ENCODE measurements at regions not wholly inside any gene's neighbourhood (a gene's known extent, or its start where the extent isn't known, plus 50 kb on each side); places are given as distances from the start of the nearest gene placed in this dataset.
"Not testable (repeated sequence)": the region's sequence is repeated elsewhere in the genome, so short reads cannot be mapped to it uniquely, and the experiment has no call there.

- DNase-seq = no peak
Measured at GRCh38 chr7:152541892-152542291, 106.1 kb upstream of the KMT2C start.

GRCh38 chr7:152539190-152539495 lies 103.3 kb upstream of the KMT2C start:
- DNase-seq = not testable (repeated sequence)

DNA sequence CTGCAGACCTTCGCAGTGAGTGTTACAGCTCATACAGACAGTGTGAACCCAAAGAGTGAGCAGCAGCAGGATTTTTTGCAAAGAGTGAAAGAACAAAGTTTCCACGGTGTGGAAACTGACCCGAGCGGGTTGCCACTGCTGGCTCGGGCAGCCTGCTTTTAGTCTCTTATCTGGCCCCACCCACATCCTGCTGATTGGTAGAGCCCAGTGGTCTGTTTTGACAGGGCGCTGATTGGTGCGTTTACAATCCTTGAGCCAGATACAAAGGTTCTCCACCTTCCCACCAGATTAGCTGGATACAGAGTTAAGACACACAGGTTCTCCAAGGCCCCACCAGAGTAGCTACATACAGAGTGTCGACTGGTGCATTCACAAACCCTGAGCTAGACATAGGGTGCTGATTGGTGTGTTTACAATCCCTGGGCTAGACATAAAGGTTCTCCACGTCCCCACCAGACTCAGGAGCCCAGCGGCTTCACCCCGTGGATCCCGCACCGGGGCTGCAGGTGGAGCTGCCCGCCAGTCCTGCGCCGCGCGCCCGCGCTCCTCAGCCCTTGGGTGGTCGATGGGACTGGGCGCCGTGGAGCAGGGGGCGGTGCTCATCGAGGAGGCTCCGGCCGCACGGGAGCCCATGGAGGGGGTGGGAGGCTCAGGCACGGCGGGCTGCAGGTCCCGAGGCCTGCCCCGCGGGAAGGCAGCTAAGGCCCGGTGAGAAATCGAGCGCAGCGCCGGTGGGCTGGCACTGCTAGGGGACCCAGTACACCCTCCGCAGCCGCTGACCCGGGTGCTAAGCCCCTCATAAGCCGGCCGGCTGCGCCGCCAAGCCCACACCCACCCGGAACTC lies 102.8 kb upstream of the KMT2C start:
- DNase-seq = not testable (repeated sequence)

GRCh38 chr7:152537639-152538038 lies 101.8 kb upstream of the KMT2C start:
- no peak for DNase-seq

DNA sequence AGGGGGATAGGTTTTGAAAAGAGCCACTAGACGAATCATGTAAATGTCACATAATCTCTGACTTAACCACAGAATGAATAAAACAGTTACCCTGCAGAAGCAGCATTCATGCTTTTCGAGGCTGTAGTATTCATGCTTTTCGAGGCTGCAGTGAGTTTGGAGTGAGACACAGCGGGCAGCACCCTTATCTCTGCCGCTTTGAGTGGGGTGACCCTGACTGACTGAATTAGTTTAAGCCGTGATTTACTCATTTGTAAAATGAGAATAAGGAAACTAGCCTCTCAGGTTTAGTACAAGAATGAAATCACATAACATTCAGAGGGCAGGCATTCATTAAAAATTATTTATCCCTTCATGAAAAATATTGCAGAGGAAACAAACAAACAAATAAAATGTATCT lies 92.8 kb upstream of the KMT2C start:
- DNase-seq = no peak

DNA sequence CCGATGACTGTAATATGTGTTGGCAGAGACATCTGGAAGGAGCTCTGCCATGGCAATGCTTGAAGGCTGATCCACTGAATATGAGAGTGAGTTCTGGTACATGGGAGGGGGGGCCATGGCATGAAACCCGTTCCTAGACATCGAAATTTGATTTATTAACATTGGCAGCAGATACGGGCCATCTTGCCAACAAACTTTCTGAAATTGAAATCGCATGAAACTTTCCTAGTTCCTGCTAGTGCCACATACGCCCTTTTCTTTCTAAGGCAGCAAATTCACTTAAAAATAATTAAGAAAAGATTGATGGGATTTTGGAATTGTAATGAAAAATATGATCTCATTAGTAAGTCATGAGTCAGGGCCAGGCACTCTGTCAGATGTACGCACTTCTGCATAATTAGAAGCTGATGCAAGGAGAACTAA lies 91.8 kb upstream of the KMT2C start:
- no peak for DNase-seq

GRCh38 chr7:152523916-152524315 lies 88.1 kb upstream of the KMT2C start:
- DNase-seq = no peak

DNA sequence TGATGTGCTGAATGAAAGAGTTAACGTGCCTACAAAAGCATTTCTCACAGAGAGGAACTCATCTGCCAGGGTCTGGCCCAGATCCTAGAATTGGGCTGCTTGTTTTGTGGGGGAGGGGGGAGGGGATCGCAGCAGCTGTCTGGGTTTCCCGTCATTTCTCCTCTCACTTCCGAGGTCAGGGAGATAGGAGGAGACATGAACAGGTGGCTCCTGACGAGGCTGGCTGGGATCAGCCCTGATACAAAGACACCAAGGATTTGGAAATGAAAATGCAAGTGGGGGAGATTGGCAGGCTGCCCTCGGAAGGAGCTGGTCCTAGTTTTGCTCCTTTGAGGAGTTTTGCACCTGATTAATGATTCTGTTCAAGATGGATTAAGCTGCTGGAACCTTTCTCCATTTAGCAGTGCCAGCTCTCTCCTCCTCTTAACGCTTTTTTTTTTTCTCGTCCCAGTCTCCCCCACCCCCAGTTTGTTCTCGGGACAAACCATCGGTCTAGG lies 86.8 kb upstream of the KMT2C start:
- no peak for DNase-seq

GRCh38 chr7:152521420-152522337 lies 85.9 kb upstream of the KMT2C start:
- DNase-seq = no peak

DNA sequence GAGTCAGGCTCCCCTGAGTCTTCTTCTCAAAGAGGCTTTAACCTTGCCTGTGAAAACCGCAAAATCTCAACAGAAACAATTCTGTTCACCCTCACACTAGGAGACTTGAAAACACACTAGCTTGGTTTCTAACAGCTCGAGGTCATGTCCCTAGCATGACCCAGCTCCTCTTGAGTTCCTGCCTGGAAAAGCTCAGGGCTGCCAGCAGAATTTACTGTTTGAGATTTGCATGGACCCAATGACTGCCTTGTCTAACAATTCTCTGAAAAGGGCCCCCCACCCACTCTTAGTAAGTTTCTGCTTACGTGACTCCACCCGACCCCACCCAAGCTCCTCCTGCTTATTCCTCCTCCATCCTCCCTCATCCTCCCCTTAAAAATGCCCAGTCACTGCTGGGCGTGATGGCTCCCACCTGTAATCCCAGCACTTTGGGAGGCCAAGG lies 85.1 kb upstream of the KMT2C start:
- DNase-seq = no peak

DNA sequence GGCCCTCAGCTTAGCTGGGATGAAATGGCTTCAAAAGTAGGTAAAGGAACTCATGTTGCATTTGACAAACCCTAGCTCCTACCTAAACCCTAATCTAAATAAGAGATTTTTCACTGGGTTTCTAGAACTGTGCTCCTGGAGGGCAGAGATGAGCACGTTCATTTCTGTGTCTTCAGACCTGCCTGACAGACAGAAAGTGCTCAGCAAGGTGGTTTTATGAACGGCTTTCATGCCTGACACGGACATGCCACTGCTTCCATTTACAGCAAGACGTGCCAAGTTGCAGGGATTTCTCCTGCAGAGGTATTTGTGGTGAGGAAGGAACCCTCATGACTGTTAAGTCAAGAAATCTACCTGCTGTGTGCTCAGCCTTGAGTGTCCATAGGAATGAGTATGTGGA lies 83.5 kb upstream of the KMT2C start:
- no peak for DNase-seq

GRCh38 chr7:152516216-152516615 lies 80.4 kb upstream of the KMT2C start:
- no peak for DNase-seq

GRCh38 chr7:152515266-152515950 lies 79.6 kb upstream of the KMT2C start:
- DNase-seq = not testable (repeated sequence)

DNA sequence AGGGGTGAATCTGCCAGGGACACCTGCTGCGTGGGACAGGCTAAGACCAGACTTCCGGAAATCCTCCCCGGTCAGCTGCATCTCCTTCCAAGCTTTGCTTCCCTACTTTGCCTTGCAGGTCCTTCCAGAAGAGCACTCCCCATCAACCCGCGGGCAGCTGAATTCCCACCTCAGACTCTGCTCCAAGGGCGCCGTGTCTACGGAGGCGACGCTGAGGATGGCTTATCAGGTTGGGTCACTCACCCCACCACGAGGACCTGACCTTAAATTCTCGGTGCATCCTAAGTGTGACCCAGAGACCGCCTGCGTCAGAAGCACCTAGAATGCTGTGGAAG lies 78.9 kb upstream of the KMT2C start:
- no peak for DNase-seq

GRCh38 chr7:152513861-152514770 lies 78.3 kb upstream of the KMT2C start:
- no peak for DNase-seq

DNA sequence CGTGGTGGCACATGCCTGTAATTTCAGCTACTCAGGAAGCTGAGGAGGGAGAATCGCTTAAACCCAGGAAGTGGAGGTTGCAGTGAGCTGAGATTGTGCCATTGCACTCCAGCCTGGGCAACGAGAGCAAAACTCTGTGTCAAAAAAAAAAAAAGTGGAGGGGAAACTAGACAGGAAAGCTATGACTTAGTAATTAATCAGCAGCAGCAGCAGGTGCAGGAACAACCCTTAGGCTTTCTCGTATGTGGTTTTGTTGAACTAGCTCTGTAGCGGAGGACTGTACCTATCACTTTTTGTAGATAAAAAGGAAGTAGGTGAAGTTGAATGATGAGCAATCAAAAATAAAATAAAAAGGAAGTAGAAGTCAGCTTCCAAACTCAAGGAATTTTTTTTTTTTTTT lies 76.9 kb upstream of the KMT2C start:
- DNase-seq = peak; percentile 19

- no peak for DNase-seq
Measured at GRCh38 chr7:152511736-152512135, 75.9 kb upstream of the KMT2C start.

DNA sequence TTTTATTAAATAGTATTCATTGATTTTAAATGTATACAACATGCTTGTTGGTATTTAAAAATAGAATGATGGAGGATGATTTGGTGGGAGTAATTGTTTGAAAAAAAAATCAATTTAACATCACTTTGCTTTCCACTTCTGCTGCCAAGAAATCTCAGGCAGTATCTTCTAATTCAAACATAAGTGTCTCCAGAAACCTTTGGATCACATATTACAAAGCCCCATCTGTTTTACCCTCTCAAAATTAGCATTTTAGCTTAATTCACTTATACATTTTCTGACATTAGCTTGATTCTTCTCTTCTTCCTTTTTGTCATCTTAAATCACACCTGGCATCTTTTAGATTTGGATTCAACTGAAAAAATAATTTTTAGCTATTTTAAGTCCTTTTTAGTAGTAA lies 72.9 kb upstream of the KMT2C start:
- DNase-seq = no peak

DNA sequence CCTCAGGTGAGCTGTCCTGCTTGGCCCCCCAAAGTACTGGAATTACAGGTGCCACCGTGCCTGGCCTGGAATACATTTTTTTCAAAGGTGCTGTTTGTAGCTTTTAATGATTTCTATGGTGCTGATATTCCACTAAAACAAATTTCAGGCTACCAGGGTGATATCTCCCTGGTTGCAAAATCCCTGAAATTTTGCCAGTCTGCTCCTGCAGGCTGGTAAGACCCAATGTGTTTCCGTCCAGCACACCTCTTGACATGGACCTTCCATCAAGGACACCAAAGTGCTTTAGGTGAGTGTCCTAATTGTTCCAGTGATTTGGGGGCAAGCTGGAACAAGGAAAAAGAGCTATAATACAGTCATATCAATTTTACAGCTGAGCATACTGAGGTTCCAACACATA lies 69.8 kb upstream of the KMT2C start:
- DNase-seq = no peak

DNA sequence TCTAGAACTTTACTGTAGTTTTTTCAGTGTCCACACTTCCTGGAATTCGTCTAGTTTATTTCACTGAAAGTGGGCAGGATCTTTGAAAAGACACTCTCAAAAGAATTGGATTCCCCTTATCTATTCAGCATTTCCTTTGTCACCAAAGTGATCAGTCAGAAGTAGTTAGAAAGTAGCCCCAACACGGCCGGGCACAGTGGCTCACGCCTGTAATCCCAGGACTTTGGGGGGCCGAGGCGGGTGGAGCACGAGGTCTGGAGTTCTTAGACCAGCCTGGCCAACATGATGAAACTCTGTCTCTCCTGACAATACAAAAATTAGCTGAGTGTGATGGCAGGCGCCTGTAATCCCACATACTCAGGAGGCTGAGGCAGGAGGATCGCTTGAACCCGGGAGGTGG lies 69.0 kb upstream of the KMT2C start:
- DNase-seq = no peak

GRCh38 chr7:152504367-152504766 lies 68.6 kb upstream of the KMT2C start:
- no peak for DNase-seq

All from NCI-H1417 treated with DMSO at 0.1 percent for 48 hours (cell line).